Type B pancreatic cell (in vitro differentiated cells): ENCODE measurements at regions not wholly inside any gene's neighbourhood (a gene's known extent, or its start where the extent isn't known, plus 50 kb on each side); places are given as distances from the start of the nearest gene placed in this dataset.
A peak's percentile ranks its signal among the peaks of the same experiment; 100 is the strongest.

Experiments used
- DNase-seq: peaks from one replicate; pipeline ENCODE4 v3.0.0; 2021; ENCODE audit warnings: mixed read lengths; ENCODE audit not compliant: unreplicated experiment; ENCODE audit errors: extremely low spot score
- H3K27ac Mint-ChIP-seq: 2 replicates; pipeline ENCODE4 v1.8.0; 2021; ENCODE audit warnings: mild to moderate bottlenecking, mixed read lengths
- H3K27me3 Mint-ChIP-seq: 2 replicates; pipeline ENCODE4 v1.8.0; 2021; ENCODE audit warnings: mixed read lengths
- H3K36me3 Mint-ChIP-seq: 2 replicates; pipeline ENCODE4 v1.8.0; 2021; ENCODE audit warnings: mixed read lengths
- H3K4me1 Mint-ChIP-seq: one replicate; pipeline ENCODE4 v1.8.0; 2021; ENCODE audit warnings: mixed read lengths; ENCODE audit not compliant: unreplicated experiment
- H3K4me3 Mint-ChIP-seq: 2 replicates; pipeline ENCODE4 v1.8.0; 2021; ENCODE audit warnings: mild to moderate bottlenecking, mixed read lengths
- H3K9me3 Mint-ChIP-seq: 2 replicates; pipeline ENCODE4 v1.8.0; 2021; ENCODE audit warnings: mixed read lengths
- TF ChIP-seq, protein P1 (sequence below): fragments of 200-600 bp; sonication (generic); conservative IDR thresholded peaks from 2 replicates; pipeline ENCODE4 v1.5.0; 2021; ENCODE audit warnings: antibody characterized with exemption, mild to moderate bottlenecking

DNA sequence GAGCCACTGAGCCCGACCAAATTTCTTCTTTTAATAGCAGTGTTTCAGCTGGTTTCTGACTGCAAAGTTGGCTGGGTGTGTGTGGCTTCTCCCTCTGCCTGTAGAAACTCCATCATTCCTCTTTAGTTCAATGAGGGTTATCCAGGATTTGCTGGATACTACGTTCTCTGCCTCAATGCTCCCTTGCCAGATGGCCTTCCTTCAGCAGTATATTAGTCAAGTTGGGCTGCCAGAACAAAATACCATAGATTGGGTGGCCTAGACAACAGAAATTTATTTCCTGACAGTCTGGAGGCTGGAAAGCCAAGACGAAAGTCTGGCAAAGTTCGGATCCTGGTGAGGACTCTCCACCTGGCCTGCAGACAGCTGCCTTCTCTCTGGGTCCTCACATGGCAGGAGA lies 103.7 kb downstream of the NOG start:
- peaks cover 17% of the 10 kb centered on the region for H3K4me1 Mint-ChIP-seq
- H3K27me3 Mint-ChIP-seq, result peaks cover 13% of the 10 kb centered on the region
- TF ChIP-seq, protein P1, sequence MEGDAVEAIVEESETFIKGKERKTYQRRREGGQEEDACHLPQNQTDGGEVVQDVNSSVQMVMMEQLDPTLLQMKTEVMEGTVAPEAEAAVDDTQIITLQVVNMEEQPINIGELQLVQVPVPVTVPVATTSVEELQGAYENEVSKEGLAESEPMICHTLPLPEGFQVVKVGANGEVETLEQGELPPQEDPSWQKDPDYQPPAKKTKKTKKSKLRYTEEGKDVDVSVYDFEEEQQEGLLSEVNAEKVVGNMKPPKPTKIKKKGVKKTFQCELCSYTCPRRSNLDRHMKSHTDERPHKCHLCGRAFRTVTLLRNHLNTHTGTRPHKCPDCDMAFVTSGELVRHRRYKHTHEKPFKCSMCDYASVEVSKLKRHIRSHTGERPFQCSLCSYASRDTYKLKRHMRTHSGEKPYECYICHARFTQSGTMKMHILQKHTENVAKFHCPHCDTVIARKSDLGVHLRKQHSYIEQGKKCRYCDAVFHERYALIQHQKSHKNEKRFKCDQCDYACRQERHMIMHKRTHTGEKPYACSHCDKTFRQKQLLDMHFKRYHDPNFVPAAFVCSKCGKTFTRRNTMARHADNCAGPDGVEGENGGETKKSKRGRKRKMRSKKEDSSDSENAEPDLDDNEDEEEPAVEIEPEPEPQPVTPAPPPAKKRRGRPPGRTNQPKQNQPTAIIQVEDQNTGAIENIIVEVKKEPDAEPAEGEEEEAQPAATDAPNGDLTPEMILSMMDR, result no peak
- H3K9me3 Mint-ChIP-seq, result no peaks in the 10 kb centered on the region
- H3K36me3 Mint-ChIP-seq, result peaks cover 3% of the 10 kb centered on the region
- no peak overlapping the region for H3K4me3 Mint-ChIP-seq
- DNase-seq, result no peak
- H3K27ac Mint-ChIP-seq, result no peak overlapping the region

DNA sequence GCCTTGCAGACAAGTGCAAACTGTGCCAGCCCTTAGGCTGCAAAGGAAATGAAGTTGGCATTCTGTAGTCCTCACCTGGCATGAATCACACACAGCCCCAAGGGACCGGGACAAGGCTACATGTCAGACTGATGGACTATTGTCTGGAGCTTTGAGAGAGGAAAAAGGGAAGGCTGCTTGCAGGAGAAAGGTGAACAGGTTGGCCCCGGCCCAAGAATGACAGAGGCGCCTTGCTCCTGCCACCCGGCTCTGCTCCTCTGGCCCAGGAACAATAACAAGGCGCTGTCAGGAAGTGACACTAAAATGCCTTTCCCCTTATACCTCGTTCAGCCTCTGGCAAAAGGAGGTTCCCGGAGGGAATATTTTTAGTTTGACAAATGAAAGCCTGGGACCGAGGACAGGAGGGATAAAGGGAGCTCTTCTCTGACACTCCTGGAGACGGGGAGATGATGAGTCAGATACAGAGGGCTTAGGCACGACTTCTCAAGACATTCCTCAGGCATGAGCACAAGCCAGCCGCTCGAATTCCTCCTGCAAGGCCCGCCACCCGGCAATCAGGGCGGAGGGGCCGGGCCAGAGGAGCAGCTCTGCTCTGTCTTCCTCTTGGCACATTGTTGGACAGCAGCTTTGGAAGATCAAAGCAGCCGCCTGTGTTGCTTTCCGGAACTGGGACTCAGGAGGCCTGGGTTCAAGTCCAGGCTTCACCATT lies 105.8 kb downstream of the NOG start:
- DNase-seq, result peak; percentile 80
- Mint-ChIP-seq H3K4me1 (peaks cover 19% of the 10 kb centered on the region), H3K4me3 (peak overlapping the region; percentile 34), H3K27me3 (peaks cover 21% of the 10 kb centered on the region), H3K9me3 (no peaks in the 10 kb centered on the region), H3K36me3 (peaks cover 3% of the 10 kb centered on the region), H3K27ac (peak overlapping the region; percentile 82)
- TF ChIP-seq, protein P1, result no peak

GRCh38 chr17:56700919-56701420 lies 107.5 kb downstream of the NOG start:
- no peak for DNase-seq
- H3K4me1 Mint-ChIP-seq, result peaks cover 22% of the 10 kb centered on the region
- H3K27ac Mint-ChIP-seq, result no peak overlapping the region
- peaks cover 23% of the 10 kb centered on the region for H3K27me3 Mint-ChIP-seq
- no peak overlapping the region for H3K4me3 Mint-ChIP-seq
- TF ChIP-seq, protein P1, result no peak
- no peaks in the 10 kb centered on the region for H3K36me3 Mint-ChIP-seq
- H3K9me3 Mint-ChIP-seq, result no peaks in the 10 kb centered on the region

DNA sequence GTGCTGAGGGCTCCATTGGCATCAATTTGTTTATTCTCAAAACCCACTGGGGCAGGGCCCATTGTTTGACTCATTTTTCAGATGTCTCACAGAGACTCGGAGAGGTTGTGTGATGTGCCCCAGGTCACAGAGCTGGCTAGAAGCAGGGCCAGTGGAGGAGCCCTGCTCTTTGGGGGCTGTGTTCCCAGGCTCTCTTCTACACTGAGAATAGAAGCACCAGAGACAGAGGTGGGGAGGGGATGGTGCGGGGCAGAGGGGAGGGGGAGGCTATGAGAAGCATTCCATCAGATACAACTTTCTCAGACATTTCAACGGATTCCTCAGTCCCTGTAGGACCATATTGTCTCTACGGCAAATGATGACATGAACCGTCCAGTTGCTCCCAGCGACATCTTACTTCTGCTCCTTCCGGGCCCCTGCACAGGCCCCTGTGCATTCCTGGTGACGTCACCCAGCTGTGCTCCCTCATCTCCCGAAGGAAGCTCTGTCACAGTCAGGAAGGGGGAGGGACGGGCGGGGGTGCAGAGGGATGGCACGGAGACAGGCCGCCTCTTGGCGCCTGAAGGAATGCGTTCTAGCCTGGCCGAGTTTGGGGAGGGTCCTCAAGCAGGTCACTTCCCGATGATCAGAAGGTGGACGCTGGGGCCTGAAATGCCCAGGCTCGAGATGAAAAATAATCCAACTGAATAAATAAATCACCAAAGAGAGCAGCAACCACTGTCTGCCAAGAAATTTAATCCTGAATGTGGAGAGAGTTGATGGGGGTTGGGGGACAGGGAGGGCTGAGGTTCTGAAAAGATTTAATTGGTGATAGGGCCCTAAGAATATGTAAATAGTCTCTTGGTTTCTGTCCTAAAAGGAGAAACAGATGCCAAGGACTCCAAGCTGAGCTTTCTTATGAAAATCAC lies 114.1 kb downstream of the NOG start:
- Mint-ChIP-seq H3K27me3 (peaks cover 23% of the 10 kb centered on the region), H3K4me3 (no peak overlapping the region), H3K27ac (no peak overlapping the region), H3K36me3 (no peaks in the 10 kb centered on the region), H3K9me3 (no peaks in the 10 kb centered on the region), H3K4me1 (peaks cover 20% of the 10 kb centered on the region)
- TF ChIP-seq, protein P1, result no peak
- no peak for DNase-seq

GRCh38 chr17:56708220-56708558 lies 114.7 kb downstream of the NOG start:
- H3K27me3 Mint-ChIP-seq, result peaks cover 23% of the 10 kb centered on the region
- H3K4me3 Mint-ChIP-seq, result no peak overlapping the region
- no peak for DNase-seq
- TF ChIP-seq, protein P1, result no peak
- H3K9me3 Mint-ChIP-seq, result no peaks in the 10 kb centered on the region
- no peaks in the 10 kb centered on the region for H3K36me3 Mint-ChIP-seq
- peaks cover 20% of the 10 kb centered on the region for H3K4me1 Mint-ChIP-seq
- H3K27ac Mint-ChIP-seq, result no peak overlapping the region
